B cell (primary cell): ENCODE measurements at regions not wholly inside any gene's neighbourhood (a gene's known extent, or its start where the extent isn't known, plus 50 kb on each side); places are given as distances from the start of the nearest gene placed in this dataset.

Experiments
- ATAC-seq: fragments of 200-7000 bp; cut with Tn5 transposase; one replicate; pipeline ENCODE4 v1.10.0; 2021; ENCODE audit warnings: low read depth, mild to moderate bottlenecking, moderate number of reproducible peaks, moderate library complexity
- CTCF ChIA-PET: fragments of 350-600 bp; sonication (Branson Sonifier 250); formaldehyde crosslinking; loops from one replicate; lab custom pipeline; 2021; ENCODE audit warnings: antibody characterized with exemption, inconsistent platforms; lab: Charles Lee
- POLR2A ChIA-PET: fragments of 350-600 bp; sonication (Branson Sonifier 250); formaldehyde crosslinking; loops from one replicate; lab custom pipeline; 2021; ENCODE audit warnings: antibody characterized with exemption; lab: Charles Lee
- DNase-seq: peaks from one replicate; pipeline ENCODE4 v3.0.0; 2013
- H2AFZ ChIP-seq: 2 replicates; pipeline ENCODE4 v1.6.1; 2012; ENCODE audit warnings: mild to moderate bottlenecking, low read depth, low read length; ENCODE audit not compliant: insufficient read depth, poor library complexity, severe bottlenecking
- H3K27ac ChIP-seq, 2 donors: 1 replicate in 1 of 2; 2 replicates in 1 of 2; pipeline ENCODE4 v1.5.1; 2012 to 2013; ENCODE audit warnings: low read length in 2 of 2, mild to moderate bottlenecking in 2 of 2, moderate library complexity in 1 of 2
- H3K27me3 ChIP-seq, 4 experiments: fragments of 200-600 bp in 1 of 4; sonication (generic) in 1 of 4; replicated peaks in 1 of 4; 1 replicate in 2 of 4; 2 replicates in 2 of 4; pipeline versions ENCODE4 v1.6.1 to v1.7.0; 2013 to 2016; ENCODE audit warnings: low read length in 3 of 4, mild to moderate bottlenecking in 2 of 4, mixed read lengths in 1 of 4, moderate library complexity in 1 of 4; ENCODE audit not compliant: insufficient read depth in 4 of 4, control insufficient read depth in 3 of 4; ENCODE audit errors: control extremely low read depth in 1 of 4
- H3K36me3 ChIP-seq, 2 experiments: replicated peaks in 1 of 2; 1 replicate in 1 of 2; 2 replicates in 1 of 2; pipeline versions ENCODE4 v1.6.1 to v1.7.1; 2013; ENCODE audit warnings: low read length in 1 of 2; ENCODE audit not compliant: insufficient read depth in 2 of 2, control insufficient read depth in 1 of 2; ENCODE audit errors: control extremely low read depth in 1 of 2, extremely low read depth in 1 of 2
- H3K4me1 ChIP-seq, 2 donors: fragments of 200-600 bp in 1 of 2; sonication (generic) in 1 of 2; 1 replicate in 1 of 2; 2 replicates in 1 of 2; pipeline versions ENCODE4 v1.5.1 to v1.6.1; 2013 to 2017; ENCODE audit warnings: low read length in 2 of 2; ENCODE audit not compliant: control insufficient read depth in 2 of 2, insufficient read depth in 2 of 2
- H3K4me2 ChIP-seq: replicated peaks from 2 replicates; pipeline ENCODE3; 2012; ENCODE audit warnings: mild to moderate bottlenecking, low read depth, low read length; ENCODE audit not compliant: poor library complexity, severe bottlenecking
- H3K4me3 ChIP-seq, 5 experiments: fragments of 200-600 bp in 1 of 5; sonication (generic) in 1 of 5; 1 replicate in 3 of 5; 2 replicates in 2 of 5; pipeline versions ENCODE4 v1.5.1 to v1.7.0; 2011 to 2016; ENCODE audit warnings: low read length in 4 of 5, mild to moderate bottlenecking in 4 of 5, low read depth in 2 of 5, control low read depth in 1 of 5, moderate library complexity in 1 of 5; ENCODE audit not compliant: insufficient read depth in 1 of 5; ENCODE audit errors: control extremely low read depth in 1 of 5, extremely low read depth in 1 of 5
- H3K79me2 ChIP-seq: fragments of 200-600 bp; sonication (generic); one replicate; pipeline ENCODE4 v1.6.0; 2016; ENCODE audit warnings: low read length; ENCODE audit not compliant: control insufficient read depth, insufficient read depth
- H3K9ac ChIP-seq: fragments of 200-600 bp; sonication (generic); 2 replicates; pipeline ENCODE4 v1.6.1; 2017; ENCODE audit warnings: mild to moderate bottlenecking, low read length, moderate library complexity
- H3K9me3 ChIP-seq, 3 donors: one replicate each; pipeline versions ENCODE4 v1.6.1 to v1.7.1; 2013; ENCODE audit warnings: low read length in 2 of 3; ENCODE audit not compliant: control insufficient read depth in 2 of 3, insufficient read depth in 1 of 3; ENCODE audit errors: control extremely low read depth in 1 of 3
- H4K20me1 ChIP-seq: 2 replicates; pipeline ENCODE4 v1.6.0; 2012; ENCODE audit warnings: mild to moderate bottlenecking, low read length; ENCODE audit not compliant: insufficient read depth, control insufficient read depth, poor library complexity, severe bottlenecking
- H3K27ac Mint-ChIP-seq: one replicate; pipeline ENCODE4 v1.8.0; 2021; ENCODE audit warnings: mixed read lengths
- H3K27me3 Mint-ChIP-seq: one replicate; pipeline ENCODE4 v1.8.0; 2021; ENCODE audit warnings: mixed read lengths
- H3K4me1 Mint-ChIP-seq: one replicate; pipeline ENCODE4 v1.8.0; 2021; ENCODE audit warnings: mixed read lengths
- H3K4me3 Mint-ChIP-seq: one replicate; pipeline ENCODE4 v1.8.0; 2021; ENCODE audit warnings: mixed read lengths
- H3K9me3 Mint-ChIP-seq: one replicate; pipeline ENCODE4 v1.8.0; 2022; ENCODE audit warnings: mixed read lengths; ENCODE audit not compliant: insufficient read depth
- CTCF ChIP-seq: fragments of 200-600 bp; IDR thresholded peaks from one replicate; pipeline ENCODE4 v1.8.0; 2022; ENCODE audit warnings: antibody characterized with exemption, mild to moderate bottlenecking
- EZH2 ChIP-seq: IDR thresholded peaks from 2 replicates; pipeline ENCODE4 v1.6.1; 2012; ENCODE audit warnings: borderline replicate concordance, low read depth, mild to moderate bottlenecking, moderate library complexity, low read length; ENCODE audit not compliant: insufficient read depth, poor library complexity, severe bottlenecking
- WGBS: methylation state at CpG from one replicate; pipeline ENCODE4 v1.1.5; 2013; ENCODE audit warnings: missing lambda C conversion rate; ENCODE audit not compliant: insufficient coverage; 5-methylcytosine and 5-hydroxymethylcytosine counted together
- intact Hi-C: fragments of 100-400 bp; cut with micrococcal nuclease; formaldehyde crosslinking; loops from one replicate; pipeline ENCODE4 v1.10.0; 2022

- H2AFZ ChIP-seq = no peak overlapping the region
- no CpG with 5 or more reads among the region's 2 CpGs for WGBS
- Mint-ChIP-seq H3K4me3 (no peak overlapping the region), H3K4me1 (no peaks in the 10 kb centered on the region), H3K27ac (no peak overlapping the region), H3K9me3 (peaks cover 1% of the 10 kb centered on the region), H3K27me3 (peaks cover 3% of the 10 kb centered on the region)
- H3K27ac ChIP-seq = no peak overlapping the region
- no peaks in the 10 kb centered on the region for H3K4me1 ChIP-seq
- no peaks in the 10 kb centered on the region for H3K27me3 ChIP-seq
- ChIA-PET POLR2A (no interaction called here), CTCF (interaction anchor here (1.5 kb wide), 1 partner anchor 9 kb away, joined by 4 read pairs; no protein-coding TSS in a partner anchor)
- DNase-seq (no peak), ATAC-seq (no peak)
- no peaks in the 10 kb centered on the region for H4K20me1 ChIP-seq
- intact Hi-C loops = no loop called here
- H3K9ac ChIP-seq = no peak overlapping the region
- H3K36me3 ChIP-seq = no peaks in the 10 kb centered on the region
- no peaks in the 10 kb centered on the region for H3K79me2 ChIP-seq
- H3K4me2 ChIP-seq = no peak overlapping the region
- no peak overlapping the region for H3K4me3 ChIP-seq
- no peak for TF ChIP-seq CTCF
- no peak for TF ChIP-seq EZH2
- H3K9me3 ChIP-seq = no peaks in the 10 kb centered on the region
Observed at GRCh38 chr11:110928391-110928790, 216.2 kb upstream of the ARHGAP20 start.

- H3K4me3 Mint-ChIP-seq = no peak overlapping the region
- 80% methylated on average over 2 of the region's 3 CpGs for WGBS
- Histone ChIP-seq H2AFZ (no peak overlapping the region), H3K27ac (no peak overlapping the region), H3K9ac (no peak overlapping the region), H3K9me3 (peaks cover 0 to under 1% (median 0%) of the 10 kb centered on the region in 3 donors), H3K4me2 (no peak overlapping the region), H3K36me3 (no peaks in the 10 kb centered on the region), H3K4me3 (no peak overlapping the region), H4K20me1 (no peaks in the 10 kb centered on the region), H3K27me3 (no peaks in the 10 kb centered on the region), H3K79me2 (no peaks in the 10 kb centered on the region), H3K4me1 (peaks cover 14 to 16% of the 10 kb centered on the region in 2 donors)
- H3K9me3 Mint-ChIP-seq = peaks cover 1% of the 10 kb centered on the region
- ChIA-PET POLR2A (no interaction called here), CTCF (interaction anchor here (1.1 kb wide), 1 partner anchor 14 kb away, joined by 3 read pairs; no protein-coding TSS in a partner anchor)
- H3K27ac Mint-ChIP-seq = no peak overlapping the region
- H3K4me1 Mint-ChIP-seq = peaks cover 16% of the 10 kb centered on the region
- ATAC-seq (no peak), DNase-seq (no peak)
- TF ChIP-seq CTCF (no peak), EZH2 (no peak)
- no peaks in the 10 kb centered on the region for H3K27me3 Mint-ChIP-seq
- intact Hi-C loops = no loop called here
Observed at GRCh38 chr11:110921742-110922521, 209.7 kb upstream of the ARHGAP20 start.
